ENCODE measurements at regions not wholly inside any gene's neighbourhood (a gene's known extent, or its start where the extent isn't known, plus 50 kb on each side); places are given as distances from the start of the nearest gene placed in this dataset.

GRCh38 chr6:164273491-164273890, 859.0 kb downstream of the QKI start:
- dilution Hi-C loops (cut with MboI; ENCODE audit: extremely low pct_ligation_motif_present, low sequenced_read_pairs) = no loop called here
- Histone ChIP-seq H3K9me3 (ENCODE audit: control insufficient read depth, low read depth, low read length) (no peaks in the 10 kb centered on the region), H3K9me1 (ENCODE audit: control insufficient read depth, extremely low read depth, insufficient read depth, low read length) (no peaks in the 10 kb centered on the region), H2AFZ (ENCODE audit: control insufficient read depth, low read length) (no peak overlapping the region), H3K79me2 (ENCODE audit: control insufficient read depth, insufficient read depth, low read length) (no peaks in the 10 kb centered on the region), H3K4me2 (ENCODE audit: control insufficient read depth, extremely low read depth, insufficient read depth, low read depth, low read length) (no peak overlapping the region), H3K27me3 (ENCODE audit: control insufficient read depth, extremely low read depth, insufficient read depth, low read length) (no peaks in the 10 kb centered on the region), H3K36me3 (ENCODE audit: control insufficient read depth in 2 of 2, extremely low read depth in 1 of 2, insufficient read depth in 2 of 2, low read length in 2 of 2) (no peaks in the 10 kb centered on the region), H3K4me1 (ENCODE audit: control insufficient read depth, extremely low read depth, insufficient read depth, low read length) (no peaks in the 10 kb centered on the region), H4K20me1 (ENCODE audit: control insufficient read depth, extremely low read depth, insufficient read depth, low read length) (no peaks in the 10 kb centered on the region), H3K4me3 (ENCODE audit: control insufficient read depth in 2 of 3, extremely low read depth in 1 of 3, insufficient read depth in 2 of 3, low read depth in 1 of 3, low read length in 3 of 3) (no peak overlapping the region), H3K27ac (ENCODE audit: control insufficient read depth, insufficient read depth, low read length) (no peak overlapping the region), H3K9ac (ENCODE audit: control insufficient read depth, extremely low read depth, insufficient read depth, low read length) (no peak overlapping the region)
- FAIRE-seq (no peak), DNase-seq (ENCODE audit: low read depth, low spot score) (no peak)
- TF ChIP-seq, protein P1, sequence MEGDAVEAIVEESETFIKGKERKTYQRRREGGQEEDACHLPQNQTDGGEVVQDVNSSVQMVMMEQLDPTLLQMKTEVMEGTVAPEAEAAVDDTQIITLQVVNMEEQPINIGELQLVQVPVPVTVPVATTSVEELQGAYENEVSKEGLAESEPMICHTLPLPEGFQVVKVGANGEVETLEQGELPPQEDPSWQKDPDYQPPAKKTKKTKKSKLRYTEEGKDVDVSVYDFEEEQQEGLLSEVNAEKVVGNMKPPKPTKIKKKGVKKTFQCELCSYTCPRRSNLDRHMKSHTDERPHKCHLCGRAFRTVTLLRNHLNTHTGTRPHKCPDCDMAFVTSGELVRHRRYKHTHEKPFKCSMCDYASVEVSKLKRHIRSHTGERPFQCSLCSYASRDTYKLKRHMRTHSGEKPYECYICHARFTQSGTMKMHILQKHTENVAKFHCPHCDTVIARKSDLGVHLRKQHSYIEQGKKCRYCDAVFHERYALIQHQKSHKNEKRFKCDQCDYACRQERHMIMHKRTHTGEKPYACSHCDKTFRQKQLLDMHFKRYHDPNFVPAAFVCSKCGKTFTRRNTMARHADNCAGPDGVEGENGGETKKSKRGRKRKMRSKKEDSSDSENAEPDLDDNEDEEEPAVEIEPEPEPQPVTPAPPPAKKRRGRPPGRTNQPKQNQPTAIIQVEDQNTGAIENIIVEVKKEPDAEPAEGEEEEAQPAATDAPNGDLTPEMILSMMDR (optimal IDR thresholded peaks at IDR 0.05 in 1 of 3, IDR thresholded peaks at IDR 0.05 in 1 of 3, conservative IDR thresholded peaks at IDR 0.05 in 1 of 3; ENCODE audit: extremely low read depth in 1 of 3, insufficient read depth in 2 of 3, low read length in 3 of 3) = no peak
- TF ChIP-seq EZH2 (IDR thresholded peaks at IDR 0.05; ENCODE audit: low read length) = no peak

- no peak overlapping the region for H3K4me3 ChIP-seq (ENCODE audit: control insufficient read depth in 2 of 3, extremely low read depth in 1 of 3, insufficient read depth in 2 of 3, low read depth in 1 of 3, low read length in 3 of 3)
- H3K27me3 ChIP-seq (ENCODE audit: control insufficient read depth, extremely low read depth, insufficient read depth, low read length) = no peaks in the 10 kb centered on the region
- FAIRE-seq (no peak), DNase-seq (ENCODE audit: low read depth, low spot score) (no peak)
- no peaks in the 10 kb centered on the region for H3K9me1 ChIP-seq (ENCODE audit: control insufficient read depth, extremely low read depth, insufficient read depth, low read length)
- H3K79me2 ChIP-seq (ENCODE audit: control insufficient read depth, insufficient read depth, low read length) = no peaks in the 10 kb centered on the region
- no peak overlapping the region for H3K4me2 ChIP-seq (ENCODE audit: control insufficient read depth, extremely low read depth, insufficient read depth, low read depth, low read length)
- H3K36me3 ChIP-seq (ENCODE audit: control insufficient read depth in 2 of 2, extremely low read depth in 1 of 2, insufficient read depth in 2 of 2, low read length in 2 of 2) = no peaks in the 10 kb centered on the region
- no peaks in the 10 kb centered on the region for H3K9me3 ChIP-seq (ENCODE audit: control insufficient read depth, low read depth, low read length)
- no peak overlapping the region for H3K9ac ChIP-seq (ENCODE audit: control insufficient read depth, extremely low read depth, insufficient read depth, low read length)
- TF ChIP-seq, protein P1 (optimal IDR thresholded peaks at IDR 0.05 in 1 of 3, IDR thresholded peaks at IDR 0.05 in 1 of 3, conservative IDR thresholded peaks at IDR 0.05 in 1 of 3; ENCODE audit: extremely low read depth in 1 of 3, insufficient read depth in 2 of 3, low read length in 3 of 3) = no peak
- TF ChIP-seq EZH2 (IDR thresholded peaks at IDR 0.05; ENCODE audit: low read length) = no peak
- H3K27ac ChIP-seq (ENCODE audit: control insufficient read depth, insufficient read depth, low read length) = no peak overlapping the region
- no peak overlapping the region for H2AFZ ChIP-seq (ENCODE audit: control insufficient read depth, low read length)
- H4K20me1 ChIP-seq (ENCODE audit: control insufficient read depth, extremely low read depth, insufficient read depth, low read length) = no peaks in the 10 kb centered on the region
- dilution Hi-C loops (cut with MboI; ENCODE audit: extremely low pct_ligation_motif_present, low sequenced_read_pairs) = no loop called here
- no peaks in the 10 kb centered on the region for H3K4me1 ChIP-seq (ENCODE audit: control insufficient read depth, extremely low read depth, insufficient read depth, low read length)
These were observed 852.3 kb downstream of the QKI start for GRCh38 chr6:164266851-164267250.

Data from keratinocyte (primary cell).